ENCODE measurements at regions not wholly inside any gene's neighbourhood (a gene's known extent, or its start where the extent isn't known, plus 50 kb on each side); places are given as distances from the start of the nearest gene placed in this dataset.

GRCh38 chr9:81171689-81172088, 517.7 kb downstream of the TLE1 start:
- no peak for DNase-seq (ENCODE audit: low spot score)
- no peak for TF ChIP-seq CTCF (IDR thresholded peaks at IDR 0.05)
- ATAC-seq (ENCODE audit: low FRiP score): no peak

GRCh38 chr9:81162361-81162760, 527.0 kb downstream of the TLE1 start:
- ATAC-seq (ENCODE audit: low FRiP score) (no peak), DNase-seq (ENCODE audit: low spot score) (no peak)
- no peak for TF ChIP-seq CTCF (IDR thresholded peaks at IDR 0.05)

GRCh38 chr9:81156381-81156780, 533.0 kb downstream of the TLE1 start:
- ATAC-seq (ENCODE audit: low FRiP score): no peak
- DNase-seq (ENCODE audit: low spot score): no peak
- no peak for TF ChIP-seq CTCF (IDR thresholded peaks at IDR 0.05)

GRCh38 chr9:81150016-81150625, 539.2 kb downstream of the TLE1 start:
- no peak for TF ChIP-seq CTCF (IDR thresholded peaks at IDR 0.05)
- ATAC-seq (ENCODE audit: low FRiP score): no peak
- DNase-seq (ENCODE audit: low spot score): no peak

GRCh38 chr9:81146684-81147337, 542.5 kb downstream of the TLE1 start:
- TF ChIP-seq CTCF (IDR thresholded peaks at IDR 0.05): no peak
- DNase-seq (ENCODE audit: low spot score) (no peak), ATAC-seq (ENCODE audit: low FRiP score) (no peak)

GRCh38 chr9:81146241-81146640, 543.1 kb downstream of the TLE1 start:
- no peak for TF ChIP-seq CTCF (IDR thresholded peaks at IDR 0.05)
- ATAC-seq (ENCODE audit: low FRiP score): no peak
- DNase-seq (ENCODE audit: low spot score): no peak

GRCh38 chr9:81145331-81145963, 543.9 kb downstream of the TLE1 start:
- DNase-seq (ENCODE audit: low spot score): no peak
- no peak for ATAC-seq (ENCODE audit: low FRiP score)
- no peak for TF ChIP-seq CTCF (IDR thresholded peaks at IDR 0.05)
